Hematopoietic multipotent progenitor cell (in vitro differentiated cells): ENCODE measurements at regions not wholly inside any gene's neighbourhood (a gene's known extent, or its start where the extent isn't known, plus 50 kb on each side); places are given as distances from the start of the nearest gene placed in this dataset.
"Not testable (repeated sequence)": the region's sequence is repeated elsewhere in the genome, so short reads cannot be mapped to it uniquely, and the experiment has no call there.

Experiments used
- DNase-seq, 3 donors: peaks; one replicate each; pipeline ENCODE4 v3.0.0-alpha.2; 2011 to 2015; ENCODE audit warnings: low read depth in 2 of 3, low spot score in 2 of 3

GRCh38 chr1:164360265-164360664, 198.7 kb upstream of the PBX1 start:
- DNase-seq: no peak

GRCh38 chr1:164361927-164362326, 197.1 kb upstream of the PBX1 start:
- no peak for DNase-seq

DNA sequence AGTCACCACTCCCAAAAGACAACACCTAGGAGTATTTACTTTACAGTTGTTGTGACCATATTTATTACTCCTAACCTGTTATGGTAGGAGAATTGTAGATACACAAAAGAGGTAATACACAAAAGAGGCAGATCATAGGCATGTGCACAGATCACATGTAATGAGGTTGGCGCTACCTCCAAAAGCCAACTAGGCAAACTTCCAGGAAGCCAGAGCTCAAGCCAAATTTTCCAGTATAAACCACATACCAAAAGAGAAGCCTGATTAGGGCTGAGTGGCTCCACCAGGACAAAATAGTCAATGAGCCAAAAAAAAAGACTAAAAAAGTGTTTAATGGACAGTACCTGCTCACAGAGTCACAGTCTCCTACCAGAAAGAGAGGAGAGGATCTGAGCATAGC, 195.0 kb upstream of the PBX1 start:
- no peak for DNase-seq

GRCh38 chr1:164366014-164366413, 193.0 kb upstream of the PBX1 start:
- DNase-seq: no peak

GRCh38 chr1:164369698-164370365, 189.2 kb upstream of the PBX1 start:
- no peak for DNase-seq

GRCh38 chr1:164380893-164381292, 178.1 kb upstream of the PBX1 start:
- no peak for DNase-seq

DNA sequence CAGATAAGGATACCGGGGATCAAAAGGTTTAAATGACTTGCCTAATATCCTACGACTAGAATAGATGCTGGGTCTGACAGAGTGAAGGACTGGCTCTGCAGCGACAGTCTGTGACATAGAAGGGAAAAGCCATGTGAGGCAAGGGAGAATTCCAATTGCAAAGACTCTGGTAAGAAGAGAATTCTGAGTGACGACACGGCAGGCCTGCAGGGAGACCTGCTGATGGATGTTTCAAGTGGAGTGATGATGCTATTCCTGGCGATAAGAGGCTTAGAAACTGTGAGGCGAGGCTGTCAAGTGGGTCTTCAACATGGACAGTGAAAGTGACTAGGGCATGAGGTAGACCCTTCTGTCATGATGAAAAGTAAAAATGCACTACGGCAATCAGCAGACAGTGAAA, 176.6 kb upstream of the PBX1 start:
- DNase-seq: no peak

DNA sequence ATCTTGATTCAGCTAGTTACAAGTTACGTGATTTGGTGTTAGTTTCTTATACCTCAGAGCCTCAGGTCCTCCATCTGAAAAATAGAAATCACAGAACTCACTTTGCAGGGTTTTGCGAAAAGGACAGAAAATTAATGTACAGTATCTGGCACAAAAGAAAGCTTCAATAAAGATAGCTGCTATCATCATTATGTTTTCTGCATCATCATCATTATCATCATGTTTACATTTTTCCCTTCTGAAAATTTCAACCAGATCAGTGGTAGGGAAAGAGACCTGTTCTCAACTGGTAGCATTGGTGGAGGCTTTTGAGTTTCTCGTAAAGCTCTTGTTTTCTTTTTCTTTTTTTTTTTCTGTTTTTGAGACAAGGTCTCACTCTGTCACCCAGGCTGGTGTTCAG, 174.7 kb upstream of the PBX1 start:
- DNase-seq: no peak

DNA sequence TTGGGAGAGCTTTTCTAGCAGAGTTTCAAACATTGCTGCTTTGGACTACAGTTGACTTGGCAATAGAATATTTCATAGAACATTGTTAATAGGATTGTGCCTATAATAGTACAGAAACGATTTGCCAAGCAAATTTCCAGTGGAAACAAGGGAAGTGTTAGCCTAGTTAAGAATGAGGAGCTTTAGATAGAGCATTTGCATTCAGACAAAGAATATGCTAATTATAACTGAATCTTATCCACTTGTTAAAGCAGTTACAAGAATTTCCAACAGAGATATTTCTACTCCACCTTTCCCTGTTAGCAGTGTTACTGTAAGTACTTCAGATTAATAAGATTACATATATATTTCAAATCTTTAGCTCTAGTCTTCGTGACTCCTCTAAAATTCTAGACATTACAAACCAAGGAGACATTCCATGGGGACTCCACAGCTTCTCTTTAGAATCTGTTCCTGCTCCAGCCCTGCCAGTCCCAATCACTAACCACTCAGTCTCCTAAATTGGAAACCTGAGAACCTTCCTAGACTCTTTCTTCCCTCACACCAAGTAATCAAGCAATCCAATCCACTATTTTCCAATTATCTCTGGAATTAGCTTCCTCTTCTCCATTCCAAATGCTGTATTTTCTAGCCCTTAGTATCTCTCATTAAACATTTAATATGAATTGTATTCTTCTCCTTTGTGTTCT, 141.8 kb upstream of the PBX1 start:
- DNase-seq: no peak

DNA sequence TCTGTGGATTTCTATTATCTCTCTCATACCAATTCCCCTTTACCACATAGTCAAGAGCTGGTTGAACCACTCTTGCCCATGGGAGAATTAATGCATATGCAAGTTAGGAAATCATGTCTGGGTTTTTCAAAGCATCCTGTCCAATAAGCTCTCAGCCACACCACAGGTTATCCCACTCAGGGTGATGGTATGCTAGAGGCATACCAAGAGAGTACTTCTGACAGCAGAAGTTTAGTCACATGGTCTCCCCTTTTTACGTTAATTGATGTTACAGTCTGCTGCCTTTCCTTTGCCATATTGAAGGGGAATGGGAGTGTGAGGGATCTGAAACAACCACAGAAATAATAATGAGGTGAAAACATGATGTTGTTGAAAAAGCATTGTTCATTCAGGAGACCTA, 135.8 kb upstream of the PBX1 start:
- DNase-seq: no peak

- no peak for DNase-seq
Measured at GRCh38 chr1:164433141-164433817, 125.7 kb upstream of the PBX1 start.

DNA sequence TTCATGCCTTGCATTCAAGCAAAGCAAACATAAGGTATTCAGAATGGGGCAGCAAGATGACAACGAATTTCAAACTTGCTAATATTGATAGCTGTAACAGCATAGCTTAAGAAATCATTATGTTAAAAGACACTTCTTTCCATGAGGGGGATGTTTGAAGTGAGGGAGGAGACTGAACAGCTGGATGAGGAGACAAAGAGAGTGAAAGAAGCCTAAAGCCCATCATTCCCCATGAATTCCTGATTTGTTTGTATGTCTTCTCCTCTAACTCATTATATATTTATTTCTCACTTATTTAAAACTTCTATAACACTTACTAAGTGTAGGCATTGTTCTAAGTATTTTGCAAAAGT, 125.2 kb upstream of the PBX1 start:
- DNase-seq: no peak

- DNase-seq: peak in 2 of 3 donors; percentile 0 to 8
Measured at GRCh38 chr1:164440232-164440631, 118.8 kb upstream of the PBX1 start.

DNA sequence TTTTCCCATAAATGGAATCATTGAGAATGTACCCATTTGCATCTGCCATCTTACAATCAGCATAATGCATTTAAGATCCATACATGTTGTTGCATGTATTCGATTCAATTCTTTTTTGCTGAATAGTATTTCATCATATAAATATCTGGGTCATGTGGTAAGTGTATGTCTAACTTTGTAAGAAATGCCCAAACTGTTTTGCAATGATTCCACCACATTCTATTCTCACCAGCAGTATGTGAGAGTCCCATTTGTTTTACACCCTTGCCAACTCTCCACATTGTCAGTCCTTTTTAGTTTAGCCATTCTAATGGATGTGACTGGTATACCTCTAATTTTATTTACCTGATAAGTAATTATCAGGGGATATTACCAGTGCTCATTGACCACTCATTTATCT, 115.8 kb upstream of the PBX1 start:
- no peak for DNase-seq

GRCh38 chr1:164443836-164444235, 115.1 kb upstream of the PBX1 start:
- DNase-seq: no peak

GRCh38 chr1:164446020-164446419, 113.0 kb upstream of the PBX1 start:
- no peak for DNase-seq

GRCh38 chr1:164452549-164452948, 106.4 kb upstream of the PBX1 start:
- no peak for DNase-seq

DNA sequence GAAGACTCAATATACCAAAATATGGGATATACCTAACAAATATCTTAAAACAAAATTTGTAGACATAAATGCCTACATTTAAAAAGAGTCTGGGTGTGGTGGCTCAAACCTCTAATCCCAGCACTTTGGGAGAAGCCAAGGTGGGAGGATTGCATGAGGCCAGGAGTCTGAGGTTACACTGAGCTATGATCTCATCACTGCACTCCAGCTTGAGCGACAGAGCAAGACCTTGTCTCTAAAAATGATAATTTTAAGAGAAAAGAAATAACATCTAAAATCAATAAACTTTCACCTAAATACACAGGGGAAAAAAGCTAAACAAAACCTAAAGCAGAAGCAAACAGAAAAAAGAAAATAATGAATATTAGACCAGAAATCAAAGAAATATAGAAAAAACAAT, 102.7 kb upstream of the PBX1 start:
- no peak for DNase-seq

DNA sequence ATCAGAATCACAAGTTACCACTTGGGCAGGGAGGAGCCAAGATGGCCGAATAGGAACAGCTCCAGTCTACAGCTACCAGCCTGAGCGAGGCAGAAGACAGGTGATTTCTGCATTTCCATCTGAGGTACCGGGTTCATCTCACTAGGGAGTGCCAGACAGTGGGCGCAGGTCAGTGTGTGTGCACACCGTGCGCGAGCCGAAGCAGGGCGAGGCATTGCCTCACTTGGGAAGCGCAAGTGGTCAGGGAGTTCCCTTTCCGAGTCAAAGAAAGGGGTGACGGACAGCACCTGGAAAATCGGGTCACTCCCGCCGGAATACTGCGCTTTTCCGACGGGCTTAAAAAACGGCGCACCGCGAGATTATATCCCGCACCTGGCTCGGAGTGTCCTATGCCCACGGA, 99.8 kb upstream of the PBX1 start:
- DNase-seq: not testable (repeated sequence)

DNA sequence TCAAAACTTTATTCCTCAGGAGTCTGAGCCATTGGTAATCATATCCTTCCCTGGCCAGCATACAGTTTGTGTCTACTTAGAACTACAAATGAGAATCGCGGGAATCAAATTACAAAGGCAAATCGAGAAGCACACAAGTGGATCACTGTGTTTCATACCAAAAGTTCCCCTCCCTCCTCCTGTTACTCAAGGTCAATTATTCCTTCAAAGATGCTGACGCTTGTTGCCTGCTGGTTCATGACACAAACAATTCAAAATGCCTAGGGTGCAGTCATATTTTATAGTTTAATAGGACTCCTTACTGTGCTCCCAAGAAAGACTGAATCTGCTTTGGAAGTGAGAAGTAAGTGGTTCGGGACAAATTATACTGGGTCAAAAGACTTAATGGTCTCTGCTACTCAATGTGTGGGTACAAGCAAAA, 93.0 kb upstream of the PBX1 start:
- no peak for DNase-seq

DNA sequence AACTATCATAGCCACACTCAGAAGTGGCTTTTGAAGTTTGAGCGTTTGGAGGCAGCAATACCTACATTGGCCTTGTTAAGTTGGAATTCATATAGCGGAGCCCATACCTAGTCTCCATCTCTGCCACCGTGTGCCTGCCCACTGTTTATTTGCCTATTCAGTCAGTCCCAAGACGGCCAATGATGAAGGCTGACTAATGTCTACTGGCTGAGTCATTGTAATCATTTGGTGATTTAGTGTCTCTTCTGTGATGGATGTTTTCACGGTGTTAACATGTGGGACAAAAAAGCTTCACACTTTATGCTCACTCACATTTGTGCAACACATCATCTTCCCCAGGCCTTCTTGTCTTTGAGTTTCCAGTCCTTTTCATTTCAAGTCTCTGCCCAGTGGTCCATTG, 92.6 kb upstream of the PBX1 start:
- DNase-seq: no peak

DNA sequence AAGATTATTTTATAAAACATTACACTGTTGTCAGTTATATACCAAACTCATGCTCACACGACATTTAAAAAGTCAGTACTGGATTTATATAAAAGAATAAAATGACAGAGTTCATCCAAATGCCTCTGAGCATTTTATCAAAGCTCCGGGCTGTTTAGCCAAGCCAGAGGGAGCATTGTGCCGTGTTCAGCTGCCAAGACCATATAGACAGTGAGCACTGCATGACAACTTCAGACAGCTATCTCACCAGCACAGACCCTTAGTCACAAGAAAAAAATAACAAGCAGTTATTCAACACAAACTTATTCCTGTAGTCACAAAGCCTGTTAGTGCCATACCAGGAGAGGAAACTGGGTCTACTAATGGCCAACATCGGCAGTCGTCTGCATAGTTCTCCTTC, 88.0 kb upstream of the PBX1 start:
- DNase-seq: no peak
